ENCODE measurements at regions not wholly inside any gene's neighbourhood (a gene's known extent, or its start where the extent isn't known, plus 50 kb on each side); places are given as distances from the start of the nearest gene placed in this dataset.

GRCh38 chr2:144920755-144921530 is 401.0 kb upstream of the ZEB2 start:
- no peak for TF ChIP-seq CTCF (IDR thresholded peaks at IDR 0.05; ENCODE audit: insufficient read depth, low read length)
- TF ChIP-seq POLR2AphosphoS5 (IDR thresholded peaks at IDR 0.05; ENCODE audit: low read depth) = no peak
- TF ChIP-seq REST (IDR thresholded peaks at IDR 0.05; ENCODE audit: insufficient replicate concordance, low read depth) = no peak

Data from HL-60 (cell line).